GM08714 (cell line): ENCODE measurements at regions not wholly inside any gene's neighbourhood (a gene's known extent, or its start where the extent isn't known, plus 50 kb on each side); places are given as distances from the start of the nearest gene placed in this dataset.

Experiments used
- H3K4me3 ChIP-seq: fragments of 200-500 bp; sonication (Bioruptor generic); 2 replicates; pipeline ENCODE4 v1.5.1; 2014; ENCODE audit warnings: mild to moderate bottlenecking, low read length, inconsistent platforms
- ZNF274 ChIP-seq: IDR thresholded peaks from 2 replicates; pipeline ENCODE4 v1.6.1; 2012; ENCODE audit warnings: mild to moderate bottlenecking, low read depth, low read length

GRCh38 chr16:86917471-86918365, 339.4 kb downstream of the FOXL1 start:
- no peak for TF ChIP-seq ZNF274
- H3K4me3 ChIP-seq, result no peak overlapping the region

GRCh38 chr16:86918637-86919036, 340.3 kb downstream of the FOXL1 start:
- H3K4me3 ChIP-seq, result no peak overlapping the region
- TF ChIP-seq ZNF274, result no peak

DNA sequence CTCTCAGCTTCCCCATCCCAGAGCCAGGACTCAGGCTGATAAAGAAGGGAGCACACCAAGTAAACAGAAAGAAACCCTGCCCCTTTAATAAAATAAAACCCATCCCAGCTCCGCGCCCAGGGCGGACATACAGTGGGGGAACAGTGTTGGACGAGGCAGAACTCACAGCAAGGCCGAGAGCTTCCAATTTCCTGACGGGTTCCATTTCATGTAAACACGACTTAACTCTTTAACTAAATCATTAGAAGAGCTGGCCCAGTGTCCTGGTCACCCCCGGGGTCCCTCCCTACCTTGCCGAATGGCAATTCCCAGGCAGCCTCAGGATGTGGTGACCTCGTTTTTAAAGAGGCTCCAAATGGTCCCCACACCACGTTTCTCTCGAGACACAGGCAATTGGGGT, 340.7 kb downstream of the FOXL1 start:
- TF ChIP-seq ZNF274, result no peak
- H3K4me3 ChIP-seq, result no peak overlapping the region

- no peak overlapping the region for H3K4me3 ChIP-seq
- TF ChIP-seq ZNF274, result no peak
Observed at GRCh38 chr16:86919578-86920305, 341.4 kb downstream of the FOXL1 start.

- TF ChIP-seq ZNF274, result no peak
- H3K4me3 ChIP-seq, result no peak overlapping the region
Observed at GRCh38 chr16:86921289-86921688, 342.9 kb downstream of the FOXL1 start.

GRCh38 chr16:86922311-86922710, 344.0 kb downstream of the FOXL1 start:
- TF ChIP-seq ZNF274, result no peak
- H3K4me3 ChIP-seq, result no peak overlapping the region

GRCh38 chr16:86923656-86924055, 345.3 kb downstream of the FOXL1 start:
- no peak overlapping the region for H3K4me3 ChIP-seq
- TF ChIP-seq ZNF274, result no peak

DNA sequence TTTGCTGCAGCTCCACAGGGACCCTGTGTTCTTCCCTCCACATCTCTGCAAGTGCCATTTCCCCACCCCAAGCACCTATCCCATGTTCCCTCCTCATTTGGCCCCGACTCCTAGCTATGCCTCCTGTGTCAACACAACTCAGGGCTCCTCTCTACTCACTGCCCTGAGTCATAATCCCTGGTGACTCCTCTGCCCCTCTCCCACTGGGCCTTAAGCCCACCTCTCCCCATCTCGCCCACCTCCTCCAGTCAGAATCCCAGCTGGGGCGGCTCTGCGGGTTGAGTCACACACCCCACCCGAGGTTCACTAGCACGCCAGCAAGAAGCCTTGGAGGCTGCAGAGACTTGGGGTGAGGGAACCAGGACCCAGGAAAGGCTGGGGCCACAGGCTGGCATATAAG, 346.2 kb downstream of the FOXL1 start:
- no peak overlapping the region for H3K4me3 ChIP-seq
- TF ChIP-seq ZNF274, result no peak

- no peak overlapping the region for H3K4me3 ChIP-seq
- TF ChIP-seq ZNF274, result no peak
Observed at GRCh38 chr16:86925067-86925791, 346.9 kb downstream of the FOXL1 start.

DNA sequence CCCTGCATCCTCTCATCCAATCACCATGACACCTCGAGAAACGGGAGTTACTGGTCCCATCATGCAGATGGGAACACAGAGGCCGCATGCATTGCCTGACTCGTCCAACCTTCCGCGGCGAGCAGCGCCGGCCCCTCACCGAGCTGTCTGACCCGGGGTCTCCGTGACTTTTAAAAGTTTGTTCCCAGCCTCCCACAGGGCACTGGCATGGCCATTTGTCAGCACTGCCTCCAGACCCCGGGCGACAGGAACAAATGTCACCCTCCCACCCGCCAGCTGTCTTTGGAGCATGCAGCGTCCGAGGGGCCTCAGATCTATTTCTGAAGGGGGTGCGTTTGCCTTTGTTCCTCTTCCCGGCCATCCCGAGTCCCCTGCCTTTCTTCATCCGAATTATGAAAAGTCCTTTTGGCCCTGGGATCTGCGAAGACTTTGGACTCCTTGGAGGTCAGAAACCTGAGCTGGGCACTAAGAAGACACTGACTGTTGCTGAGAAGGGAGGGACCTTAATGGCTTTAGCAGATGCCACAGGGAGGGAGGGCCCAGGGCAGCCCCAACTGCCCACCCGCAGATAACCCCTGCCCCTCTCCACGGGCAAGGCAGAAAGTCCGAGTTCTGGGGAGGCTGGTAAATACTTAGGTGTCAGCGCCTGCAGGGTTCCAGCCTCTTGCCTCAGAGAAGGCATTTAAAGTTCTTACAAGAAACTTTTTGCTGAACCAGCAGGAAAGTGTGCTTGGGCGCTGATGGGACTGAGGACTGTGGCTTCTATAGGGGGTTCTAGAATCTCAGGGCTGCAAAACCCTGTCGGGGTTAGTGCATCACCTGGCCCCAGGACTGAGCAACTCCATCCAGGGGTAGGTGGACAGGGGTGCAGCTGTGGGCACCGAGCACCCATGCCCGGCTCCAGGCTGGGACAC, 348.1 kb downstream of the FOXL1 start:
- no peak overlapping the region for H3K4me3 ChIP-seq
- TF ChIP-seq ZNF274, result no peak

- no peak for TF ChIP-seq ZNF274
- no peak overlapping the region for H3K4me3 ChIP-seq
Observed at GRCh38 chr16:86927699-86928098, 349.4 kb downstream of the FOXL1 start.

- no peak overlapping the region for H3K4me3 ChIP-seq
- TF ChIP-seq ZNF274, result no peak
Observed at GRCh38 chr16:86928523-86929011, 350.2 kb downstream of the FOXL1 start.
